Loucy (cell line): ENCODE measurements at regions not wholly inside any gene's neighbourhood (a gene's known extent, or its start where the extent isn't known, plus 50 kb on each side); places are given as distances from the start of the nearest gene placed in this dataset.

Experiments
- CTCF ChIP-seq: fragments of 200-600 bp; sonication (generic); conservative IDR thresholded peaks from 2 replicates; pipeline ENCODE4 v1.5.1; 2014; ENCODE audit warnings: mild to moderate bottlenecking, antibody characterized with exemption, low read length
- EZH2phosphoT487 ChIP-seq: fragments of 200-600 bp; IDR thresholded peaks from 2 replicates; pipeline ENCODE4 v1.6.1; 2018; ENCODE audit warnings: antibody characterized with exemption, mild to moderate bottlenecking, moderate library complexity, borderline replicate concordance

DNA sequence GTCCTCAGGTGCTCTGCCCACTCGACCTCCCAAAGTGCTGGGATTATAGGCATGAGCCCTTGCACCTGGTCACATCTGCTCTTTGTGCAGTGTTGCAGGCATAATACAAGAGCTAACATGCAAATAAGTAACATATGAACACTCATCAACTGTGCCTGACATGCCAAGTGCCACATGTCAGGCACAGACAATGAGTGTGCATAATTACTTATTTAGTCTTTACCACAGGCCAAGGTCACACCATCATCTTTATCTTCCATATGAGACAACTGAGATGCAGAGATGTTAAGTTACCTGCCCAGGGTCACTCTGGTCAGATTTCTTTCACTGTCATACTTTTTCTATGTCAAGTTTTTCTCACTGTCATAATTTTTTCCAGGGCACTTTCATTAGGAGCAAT is 126.1 kb downstream of the PPIAL4G start:
- TF ChIP-seq CTCF (no peak), EZH2phosphoT487 (no peak)
